SH-SY5Y (cell line): ENCODE measurements at regions not wholly inside any gene's neighbourhood (a gene's known extent, or its start where the extent isn't known, plus 50 kb on each side); places are given as distances from the start of the nearest gene placed in this dataset.

Experiments
- GATA2 ChIP-seq: IDR thresholded peaks from 2 replicates; pipeline ENCODE4 v1.6.1; 2011; ENCODE audit warnings: mild to moderate bottlenecking, low read depth, low read length
- GATA3 ChIP-seq: IDR thresholded peaks from 2 replicates; pipeline ENCODE4 v1.6.1; 2011; ENCODE audit warnings: low read depth, mild to moderate bottlenecking, low read length, moderate library complexity

GRCh38 chr16:49020436-49020835, 261.2 kb downstream of the CBLN1 start:
- TF ChIP-seq GATA2 (no peak), GATA3 (no peak)
